GM19324 (cell line): ENCODE measurements at regions not wholly inside any gene's neighbourhood (a gene's known extent, or its start where the extent isn't known, plus 50 kb on each side); places are given as distances from the start of the nearest gene placed in this dataset.
"Not testable (repeated sequence)": the region's sequence is repeated elsewhere in the genome, so short reads cannot be mapped to it uniquely, and the experiment has no call there.

Experiments
- ATAC-seq: cut with Tn5 transposase; IDR thresholded peaks from one replicate; pipeline ENCODE4 v1.9.1; 2021; ENCODE audit warnings: mild to moderate bottlenecking, moderate library complexity; ENCODE audit not compliant: unreplicated experiment, low FRiP score

- not testable (repeated sequence) for ATAC-seq
These were observed 80.3 kb downstream of the ANXA5 start for GRCh38 chr4:121616449-121616848.

- ATAC-seq, result no peak
These were observed 82.7 kb downstream of the ANXA5 start for GRCh38 chr4:121614101-121614500.

- no peak for ATAC-seq
These were observed 97.7 kb downstream of the ANXA5 start for GRCh38 chr4:121599049-121599448.

GRCh38 chr4:121597346-121597934, 99.3 kb downstream of the ANXA5 start:
- no peak for ATAC-seq

GRCh38 chr4:121594796-121595526, 101.8 kb downstream of the ANXA5 start:
- no peak for ATAC-seq

GRCh38 chr4:121593760-121594159, 103.0 kb downstream of the ANXA5 start:
- ATAC-seq, result no peak

GRCh38 chr4:121592257-121592656, 104.5 kb downstream of the ANXA5 start:
- not testable (repeated sequence) for ATAC-seq

- ATAC-seq, result no peak
These were observed 111.9 kb downstream of the ANXA5 start for GRCh38 chr4:121584836-121585235.

- no peak for ATAC-seq
These were observed 113.4 kb downstream of the ANXA5 start for GRCh38 chr4:121583396-121583795.

- ATAC-seq, result no peak
These were observed 114.5 kb downstream of the ANXA5 start for GRCh38 chr4:121582296-121582695.

- ATAC-seq, result not testable (repeated sequence)
These were observed 121.4 kb downstream of the ANXA5 start for GRCh38 chr4:121575392-121575791.

- no peak for ATAC-seq
These were observed 122.2 kb downstream of the ANXA5 start for GRCh38 chr4:121574618-121575017.

- ATAC-seq, result no peak
These were observed 129.0 kb downstream of the ANXA5 start for GRCh38 chr4:121567748-121568147.

- ATAC-seq, result no peak
These were observed 131.9 kb downstream of the ANXA5 start for GRCh38 chr4:121564840-121565375.

- no peak for ATAC-seq
These were observed 134.0 kb downstream of the ANXA5 start for GRCh38 chr4:121562811-121563210.

GRCh38 chr4:121555315-121556107, 141.3 kb downstream of the ANXA5 start:
- no peak for ATAC-seq

- no peak for ATAC-seq
These were observed 142.4 kb downstream of the ANXA5 start for GRCh38 chr4:121554382-121554781.

- no peak for ATAC-seq
These were observed 144.9 kb downstream of the ANXA5 start for GRCh38 chr4:121551881-121552280.

- no peak for ATAC-seq
These were observed 145.5 kb downstream of the ANXA5 start for GRCh38 chr4:121551271-121551670.

- no peak for ATAC-seq
These were observed 155.1 kb downstream of the ANXA5 start for GRCh38 chr4:121541696-121542095.

GRCh38 chr4:121535351-121535750, 154.5 kb upstream of the QRFPR start:
- ATAC-seq, result no peak
